ENCODE measurements at regions not wholly inside any gene's neighbourhood (a gene's known extent, or its start where the extent isn't known, plus 50 kb on each side); places are given as distances from the start of the nearest gene placed in this dataset.

DNA sequence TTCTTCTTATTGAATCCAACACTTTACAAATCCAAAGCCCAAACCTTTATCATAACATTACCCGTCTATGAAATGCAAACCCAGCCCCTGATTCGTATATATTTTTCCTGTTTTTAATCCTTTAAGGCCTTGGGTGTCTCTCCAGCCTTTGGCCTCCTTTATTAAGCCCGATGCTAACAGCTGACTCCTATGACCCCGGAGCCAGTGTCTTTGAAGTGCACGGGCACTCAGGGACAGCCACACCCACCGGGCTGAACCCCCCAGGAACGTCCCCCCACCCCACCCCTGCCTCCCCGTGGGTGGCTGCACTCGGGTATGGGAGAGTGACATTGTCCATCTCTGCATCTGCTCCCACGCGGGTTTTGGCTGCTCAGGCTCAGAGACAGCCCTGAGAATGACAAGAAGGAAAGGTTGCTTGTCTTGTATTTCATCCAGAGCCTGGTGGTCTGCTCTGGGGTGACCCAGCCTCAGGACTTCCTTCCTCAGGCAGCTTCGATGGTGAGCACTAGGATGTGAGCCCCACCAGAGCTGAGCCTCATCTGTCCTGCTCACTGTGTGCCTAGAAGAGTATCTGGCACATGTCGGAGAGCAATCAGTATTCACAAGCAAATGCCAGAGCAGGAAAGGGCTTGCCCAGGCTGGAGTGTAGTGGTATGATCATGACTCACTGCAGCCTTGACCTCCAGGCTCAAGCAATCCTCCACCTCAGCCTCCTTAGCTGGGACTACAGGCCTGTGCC is 210.4 kb downstream of the SKIDA1 start:
- no peak for TF ChIP-seq ZNF274 (IDR thresholded peaks at IDR 0.05; ENCODE audit: low read depth, low read length)
- no peak for TF ChIP-seq SUZ12 (IDR thresholded peaks at IDR 0.05; ENCODE audit: extremely low read depth, insufficient read depth, insufficient read length)

All from NT2/D1 (cell line).